OCI-LY3 (cell line): ENCODE measurements at regions not wholly inside any gene's neighbourhood (a gene's known extent, or its start where the extent isn't known, plus 50 kb on each side); places are given as distances from the start of the nearest gene placed in this dataset.

Source experiments
- H2AFZ ChIP-seq: fragments of 200-600, 300-600 bp; shearing (Covaris generic); 2 replicates; pipeline ENCODE4 v1.6.0; 2014; ENCODE audit warnings: antibody characterized with exemption, low read depth, low read length
- H3K27ac ChIP-seq: fragments of 200-600, 300-600 bp; sonication (generic); 2 replicates; pipeline ENCODE4 v1.5.1; 2014; ENCODE audit warnings: mild to moderate bottlenecking, low read length, moderate library complexity, mixed read lengths
- H3K27me3 ChIP-seq: fragments of 200-600, 300-600 bp; sonication (generic); 2 replicates; pipeline ENCODE4 v1.6.1; 2014; ENCODE audit warnings: low read depth, low read length, mixed read lengths
- H3K36me3 ChIP-seq: fragments of 200-600, 300-600 bp; sonication (generic); replicated peaks from 2 replicates; pipeline ENCODE3; 2014; ENCODE audit warnings: low read depth, low read length, mixed read lengths
- H3K4me1 ChIP-seq: fragments of 300-600, 200-600 bp; sonication (generic); 2 replicates; pipeline ENCODE4 v1.6.1; 2014; ENCODE audit warnings: low read length, mixed read lengths
- H3K4me2 ChIP-seq: fragments of 200-600, 300-600 bp; sonication (generic); 2 replicates; pipeline ENCODE4 v1.6.1; 2014; ENCODE audit warnings: low read length, mixed read lengths
- H3K4me3 ChIP-seq: fragments of 300-600, 200-600 bp; sonication (generic); 2 replicates; pipeline ENCODE4 v1.5.1; 2014; ENCODE audit warnings: antibody characterized with exemption, mild to moderate bottlenecking, low read length, moderate library complexity
- H3K79me2 ChIP-seq: fragments of 300-600, 200-600 bp; shearing (Covaris generic); 2 replicates; pipeline ENCODE4 v1.6.1; 2014; ENCODE audit warnings: mild to moderate bottlenecking, low read length, mixed read lengths
- H3K9ac ChIP-seq: fragments of 300-600, 200-600 bp; shearing (Covaris generic); 2 replicates; pipeline ENCODE4 v1.6.0; 2014; ENCODE audit warnings: mild to moderate bottlenecking, low read length, moderate library complexity
- H3K9me3 ChIP-seq: fragments of 200-600, 300-600 bp; shearing (Covaris generic); 2 replicates; pipeline ENCODE4 v1.6.1; 2014; ENCODE audit warnings: low read length, mixed read lengths; ENCODE audit not compliant: insufficient read depth
- H4K20me1 ChIP-seq: fragments of 200-600, 300-600 bp; sonication (generic); 2 replicates; pipeline ENCODE4 v1.6.1; 2016; ENCODE audit warnings: low read length, mixed read lengths; ENCODE audit not compliant: insufficient read depth
- EZH2phosphoT487 ChIP-seq: fragments of 200-600 bp; shearing (Covaris generic); IDR thresholded peaks from 2 replicates; pipeline ENCODE4 v1.6.1; 2018; ENCODE audit warnings: antibody characterized with exemption, mixed run types, low read depth
- TF ChIP-seq, protein P1 (sequence below): fragments of 200-600, 300-600 bp; sonication (generic); IDR thresholded peaks from 2 replicates; pipeline ENCODE4 v1.5.1; 2014; ENCODE audit warnings: antibody characterized with exemption, low read length, low read depth

GRCh38 chr2:176613323-176613987, 344.2 kb downstream of the MTX2 start:
- Histone ChIP-seq H4K20me1 (no peaks in the 10 kb centered on the region), H3K27me3 (no peaks in the 10 kb centered on the region), H3K27ac (no peak overlapping the region), H3K9me3 (no peaks in the 10 kb centered on the region), H3K9ac (no peak overlapping the region), H3K4me3 (no peak overlapping the region), H3K36me3 (no peaks in the 10 kb centered on the region), H3K4me1 (0 out of 2 replicates have a peak, but pooled peaks cover 6% of the 10 kb centered on the region), H3K4me2 (no peak overlapping the region), H2AFZ (no peak overlapping the region), H3K79me2 (no peaks in the 10 kb centered on the region)
- TF ChIP-seq, protein P1, sequence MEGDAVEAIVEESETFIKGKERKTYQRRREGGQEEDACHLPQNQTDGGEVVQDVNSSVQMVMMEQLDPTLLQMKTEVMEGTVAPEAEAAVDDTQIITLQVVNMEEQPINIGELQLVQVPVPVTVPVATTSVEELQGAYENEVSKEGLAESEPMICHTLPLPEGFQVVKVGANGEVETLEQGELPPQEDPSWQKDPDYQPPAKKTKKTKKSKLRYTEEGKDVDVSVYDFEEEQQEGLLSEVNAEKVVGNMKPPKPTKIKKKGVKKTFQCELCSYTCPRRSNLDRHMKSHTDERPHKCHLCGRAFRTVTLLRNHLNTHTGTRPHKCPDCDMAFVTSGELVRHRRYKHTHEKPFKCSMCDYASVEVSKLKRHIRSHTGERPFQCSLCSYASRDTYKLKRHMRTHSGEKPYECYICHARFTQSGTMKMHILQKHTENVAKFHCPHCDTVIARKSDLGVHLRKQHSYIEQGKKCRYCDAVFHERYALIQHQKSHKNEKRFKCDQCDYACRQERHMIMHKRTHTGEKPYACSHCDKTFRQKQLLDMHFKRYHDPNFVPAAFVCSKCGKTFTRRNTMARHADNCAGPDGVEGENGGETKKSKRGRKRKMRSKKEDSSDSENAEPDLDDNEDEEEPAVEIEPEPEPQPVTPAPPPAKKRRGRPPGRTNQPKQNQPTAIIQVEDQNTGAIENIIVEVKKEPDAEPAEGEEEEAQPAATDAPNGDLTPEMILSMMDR, result no peak
- no peak for TF ChIP-seq EZH2phosphoT487

DNA sequence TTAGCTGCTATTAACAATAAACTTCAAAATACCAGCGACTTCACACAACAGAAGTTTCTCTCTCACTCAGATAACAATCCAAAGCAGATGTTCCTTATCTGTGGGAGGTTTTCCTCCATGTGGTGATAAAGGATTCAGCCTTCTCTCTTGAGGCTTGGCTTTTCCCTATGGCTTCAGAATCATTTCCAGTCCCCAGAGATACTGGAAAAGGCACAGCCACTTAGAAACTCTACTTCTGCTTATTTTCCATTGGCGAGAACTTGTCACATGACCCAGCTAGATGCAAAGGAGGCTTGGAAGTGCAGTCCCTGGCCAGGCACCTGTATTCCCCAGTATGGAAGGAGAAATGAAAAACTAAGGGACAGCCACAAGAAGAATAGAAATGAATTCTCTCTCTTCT, 344.8 kb downstream of the MTX2 start:
- H3K4me3 ChIP-seq, result no peak overlapping the region
- no peaks in the 10 kb centered on the region for H3K36me3 ChIP-seq
- no peaks in the 10 kb centered on the region for H3K9me3 ChIP-seq
- no peak overlapping the region for H2AFZ ChIP-seq
- no peaks in the 10 kb centered on the region for H4K20me1 ChIP-seq
- no peak overlapping the region for H3K9ac ChIP-seq
- 0 out of 2 replicates have a peak, but pooled peaks cover 6% of the 10 kb centered on the region for H3K4me1 ChIP-seq
- no peaks in the 10 kb centered on the region for H3K79me2 ChIP-seq
- H3K27ac ChIP-seq, result no peak overlapping the region
- H3K4me2 ChIP-seq, result 0 out of 2 replicates have a peak overlapping the region, but pooled peaks have one; percentile 10
- TF ChIP-seq EZH2phosphoT487, result no peak
- TF ChIP-seq, protein P1, result no peak
- H3K27me3 ChIP-seq, result no peaks in the 10 kb centered on the region

- Histone ChIP-seq H3K27me3 (no peaks in the 10 kb centered on the region), H3K79me2 (no peaks in the 10 kb centered on the region), H3K4me3 (no peak overlapping the region), H2AFZ (no peak overlapping the region), H3K9me3 (no peaks in the 10 kb centered on the region), H3K4me2 (no peak overlapping the region), H3K9ac (no peak overlapping the region), H3K36me3 (no peaks in the 10 kb centered on the region), H3K4me1 (0 out of 2 replicates have a peak, but pooled peaks cover 6% of the 10 kb centered on the region), H3K27ac (no peak overlapping the region), H4K20me1 (no peaks in the 10 kb centered on the region)
- TF ChIP-seq, protein P1, result no peak
- no peak for TF ChIP-seq EZH2phosphoT487
Observed at GRCh38 chr2:176614930-176615329, 345.7 kb downstream of the MTX2 start.

DNA sequence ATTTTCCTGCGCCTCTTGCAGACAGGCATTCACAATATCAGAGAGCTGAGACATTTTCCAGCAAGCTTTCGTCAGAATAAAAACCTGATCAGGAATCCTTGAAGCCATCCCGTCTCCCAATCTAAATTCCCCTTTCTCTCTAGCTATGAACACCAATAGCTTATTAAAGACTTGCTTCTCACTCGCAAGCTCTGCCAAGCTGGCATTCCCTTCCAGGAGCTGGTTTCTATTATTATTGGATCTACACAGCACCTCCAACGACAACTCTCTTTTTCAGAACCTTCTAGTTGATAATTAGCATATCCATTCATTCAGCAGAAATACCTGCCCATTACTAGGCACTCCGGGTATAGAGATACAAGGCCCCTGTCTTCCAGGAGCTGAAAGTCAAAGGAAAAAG, 350.3 kb downstream of the MTX2 start:
- Histone ChIP-seq H4K20me1 (no peaks in the 10 kb centered on the region), H3K27me3 (no peaks in the 10 kb centered on the region), H3K9ac (no peak overlapping the region), H3K9me3 (no peaks in the 10 kb centered on the region), H3K79me2 (no peaks in the 10 kb centered on the region), H3K4me3 (no peak overlapping the region), H2AFZ (no peak overlapping the region), H3K27ac (no peak overlapping the region), H3K36me3 (no peaks in the 10 kb centered on the region), H3K4me2 (no peak overlapping the region), H3K4me1 (0 out of 2 replicates have a peak, but pooled peaks cover 1% of the 10 kb centered on the region)
- TF ChIP-seq, protein P1, result no peak
- TF ChIP-seq EZH2phosphoT487, result no peak
